Panc1 (cell line): ENCODE measurements at regions not wholly inside any gene's neighbourhood (a gene's known extent, or its start where the extent isn't known, plus 50 kb on each side); places are given as distances from the start of the nearest gene placed in this dataset.

Source experiments
- POLR2AphosphoS5 ChIP-seq: IDR thresholded peaks from 2 replicates; pipeline ENCODE4 v1.6.1; 2012; ENCODE audit warnings: mild to moderate bottlenecking, low read depth, low read length, moderate library complexity
- TCF7L2 ChIP-seq: IDR thresholded peaks from 2 replicates; pipeline ENCODE4 v1.6.1; 2011; ENCODE audit warnings: mild to moderate bottlenecking, low read depth, low read length, inconsistent platforms
- TF ChIP-seq, protein P1 (sequence below): fragments of 450-650 bp; IDR thresholded peaks from 2 replicates; pipeline ENCODE4 v1.5.1; 2017; ENCODE audit warnings: mild to moderate bottlenecking
- TF ChIP-seq, protein P2 (sequence below), 2 experiments: IDR thresholded peaks; 2 replicates each; pipeline ENCODE4 v1.6.1; 2011 to 2012; ENCODE audit warnings: low read depth in 2 of 2, control low read depth in 1 of 2, low read length in 1 of 2, mild to moderate bottlenecking in 1 of 2, moderate library complexity in 1 of 2; ENCODE audit not compliant: insufficient read depth in 1 of 2

DNA sequence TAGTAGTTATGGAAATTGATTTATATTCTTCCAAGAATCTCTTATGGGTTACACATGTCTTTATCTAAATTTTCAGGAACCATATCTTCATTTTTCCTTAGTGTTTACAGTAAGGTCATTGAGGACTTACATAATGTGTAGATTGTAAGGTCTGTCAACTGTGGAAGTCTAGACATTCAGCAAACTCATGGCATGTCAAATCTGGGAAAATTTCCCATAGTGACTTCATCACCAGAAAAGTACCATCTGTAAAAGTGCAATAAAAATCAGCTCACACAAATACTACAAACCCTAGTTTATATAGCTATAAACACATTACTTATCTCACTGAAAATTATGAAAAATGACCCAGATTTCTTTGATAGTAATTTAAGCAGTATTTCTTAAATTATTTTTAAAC is 419.4 kb downstream of the MTRR start:
- TF ChIP-seq, protein P1, sequence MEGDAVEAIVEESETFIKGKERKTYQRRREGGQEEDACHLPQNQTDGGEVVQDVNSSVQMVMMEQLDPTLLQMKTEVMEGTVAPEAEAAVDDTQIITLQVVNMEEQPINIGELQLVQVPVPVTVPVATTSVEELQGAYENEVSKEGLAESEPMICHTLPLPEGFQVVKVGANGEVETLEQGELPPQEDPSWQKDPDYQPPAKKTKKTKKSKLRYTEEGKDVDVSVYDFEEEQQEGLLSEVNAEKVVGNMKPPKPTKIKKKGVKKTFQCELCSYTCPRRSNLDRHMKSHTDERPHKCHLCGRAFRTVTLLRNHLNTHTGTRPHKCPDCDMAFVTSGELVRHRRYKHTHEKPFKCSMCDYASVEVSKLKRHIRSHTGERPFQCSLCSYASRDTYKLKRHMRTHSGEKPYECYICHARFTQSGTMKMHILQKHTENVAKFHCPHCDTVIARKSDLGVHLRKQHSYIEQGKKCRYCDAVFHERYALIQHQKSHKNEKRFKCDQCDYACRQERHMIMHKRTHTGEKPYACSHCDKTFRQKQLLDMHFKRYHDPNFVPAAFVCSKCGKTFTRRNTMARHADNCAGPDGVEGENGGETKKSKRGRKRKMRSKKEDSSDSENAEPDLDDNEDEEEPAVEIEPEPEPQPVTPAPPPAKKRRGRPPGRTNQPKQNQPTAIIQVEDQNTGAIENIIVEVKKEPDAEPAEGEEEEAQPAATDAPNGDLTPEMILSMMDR = no peak
- TF ChIP-seq, protein P2, sequence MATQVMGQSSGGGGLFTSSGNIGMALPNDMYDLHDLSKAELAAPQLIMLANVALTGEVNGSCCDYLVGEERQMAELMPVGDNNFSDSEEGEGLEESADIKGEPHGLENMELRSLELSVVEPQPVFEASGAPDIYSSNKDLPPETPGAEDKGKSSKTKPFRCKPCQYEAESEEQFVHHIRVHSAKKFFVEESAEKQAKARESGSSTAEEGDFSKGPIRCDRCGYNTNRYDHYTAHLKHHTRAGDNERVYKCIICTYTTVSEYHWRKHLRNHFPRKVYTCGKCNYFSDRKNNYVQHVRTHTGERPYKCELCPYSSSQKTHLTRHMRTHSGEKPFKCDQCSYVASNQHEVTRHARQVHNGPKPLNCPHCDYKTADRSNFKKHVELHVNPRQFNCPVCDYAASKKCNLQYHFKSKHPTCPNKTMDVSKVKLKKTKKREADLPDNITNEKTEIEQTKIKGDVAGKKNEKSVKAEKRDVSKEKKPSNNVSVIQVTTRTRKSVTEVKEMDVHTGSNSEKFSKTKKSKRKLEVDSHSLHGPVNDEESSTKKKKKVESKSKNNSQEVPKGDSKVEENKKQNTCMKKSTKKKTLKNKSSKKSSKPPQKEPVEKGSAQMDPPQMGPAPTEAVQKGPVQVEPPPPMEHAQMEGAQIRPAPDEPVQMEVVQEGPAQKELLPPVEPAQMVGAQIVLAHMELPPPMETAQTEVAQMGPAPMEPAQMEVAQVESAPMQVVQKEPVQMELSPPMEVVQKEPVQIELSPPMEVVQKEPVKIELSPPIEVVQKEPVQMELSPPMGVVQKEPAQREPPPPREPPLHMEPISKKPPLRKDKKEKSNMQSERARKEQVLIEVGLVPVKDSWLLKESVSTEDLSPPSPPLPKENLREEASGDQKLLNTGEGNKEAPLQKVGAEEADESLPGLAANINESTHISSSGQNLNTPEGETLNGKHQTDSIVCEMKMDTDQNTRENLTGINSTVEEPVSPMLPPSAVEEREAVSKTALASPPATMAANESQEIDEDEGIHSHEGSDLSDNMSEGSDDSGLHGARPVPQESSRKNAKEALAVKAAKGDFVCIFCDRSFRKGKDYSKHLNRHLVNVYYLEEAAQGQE (IDR thresholded peaks at IDR 0.05; ENCODE audit: insufficient read depth in 1 of 2, low read depth in 2 of 2, low read length in 1 of 2) = no peak
- TF ChIP-seq POLR2AphosphoS5 = no peak
- TF ChIP-seq TCF7L2 = no peak
